Progenitor cell of endocrine pancreas (in vitro differentiated cells): ENCODE measurements at regions not wholly inside any gene's neighbourhood (a gene's known extent, or its start where the extent isn't known, plus 50 kb on each side); places are given as distances from the start of the nearest gene placed in this dataset.

Source experiments
- DNase-seq: peaks from one replicate; pipeline ENCODE4 v3.0.0; 2021; ENCODE audit warnings: low spot score; ENCODE audit not compliant: unreplicated experiment
- H3K27ac Mint-ChIP-seq: 2 replicates; pipeline ENCODE4 v1.8.0; 2021; ENCODE audit warnings: mild to moderate bottlenecking, moderate library complexity, mixed read lengths
- H3K27me3 Mint-ChIP-seq: 2 replicates; pipeline ENCODE4 v1.8.0; 2021; ENCODE audit warnings: mixed read lengths
- H3K36me3 Mint-ChIP-seq: 2 replicates; pipeline ENCODE4 v1.8.0; 2022; ENCODE audit warnings: mixed read lengths; ENCODE audit not compliant: insufficient read depth
- H3K4me1 Mint-ChIP-seq: 2 replicates; pipeline ENCODE4 v1.8.0; 2021; ENCODE audit warnings: low read depth, mixed read lengths
- H3K4me3 Mint-ChIP-seq: 2 replicates; pipeline ENCODE4 v1.8.0; 2021; ENCODE audit warnings: low read depth, mild to moderate bottlenecking, moderate library complexity, mixed read lengths
- H3K9me3 Mint-ChIP-seq: 2 replicates; pipeline ENCODE4 v1.8.0; 2021; ENCODE audit warnings: low read depth, mixed read lengths
- TF ChIP-seq, protein P1 (sequence below): fragments of 200-600 bp; sonication (generic); IDR thresholded peaks from one replicate; pipeline ENCODE4 v1.5.0; 2021; ENCODE audit warnings: antibody characterized with exemption, mild to moderate bottlenecking; ENCODE audit not compliant: unreplicated experiment

DNA sequence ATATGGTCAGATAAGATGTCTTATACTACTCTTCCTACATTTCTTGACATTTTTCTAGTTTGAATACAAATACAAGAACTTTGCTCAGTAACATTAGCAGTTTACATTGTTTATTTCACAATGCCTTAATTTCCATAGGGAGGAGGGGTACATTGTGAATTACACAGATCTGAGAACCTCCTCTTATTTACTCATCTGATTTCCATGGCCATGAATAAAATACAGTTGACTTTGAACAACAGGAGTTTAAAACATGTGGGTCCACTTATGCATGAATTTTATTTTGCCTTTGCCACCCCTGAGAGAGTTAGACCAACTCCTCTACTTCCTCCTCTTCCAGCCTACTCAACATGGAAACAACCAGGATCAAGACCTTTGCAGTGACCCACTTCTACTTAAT lies 67.7 kb downstream of the MGST1 start:
- Mint-ChIP-seq H3K36me3 (no peaks in the 10 kb centered on the region), H3K27ac (no peak overlapping the region)

DNA sequence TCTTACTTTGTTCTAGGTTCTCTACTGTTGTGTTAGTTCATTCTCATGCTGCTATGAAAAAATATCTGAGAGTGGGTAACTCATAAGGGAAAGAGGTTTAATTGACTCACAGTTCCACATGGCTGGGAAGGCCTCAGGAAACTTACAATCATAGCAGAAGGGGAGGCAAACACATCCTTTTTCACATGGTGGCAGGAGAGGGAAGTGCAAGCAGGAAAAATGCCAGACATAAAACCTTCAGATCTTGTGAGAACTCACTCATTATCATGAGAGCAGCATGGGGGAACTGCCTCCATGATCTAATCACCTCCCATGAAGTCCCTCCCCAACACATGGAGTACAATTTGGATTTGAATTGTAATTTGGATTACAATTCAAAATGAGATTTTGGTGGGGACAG lies 69.6 kb downstream of the MGST1 start:
- Mint-ChIP-seq H3K4me3 (no peak overlapping the region), H3K9me3 (no peaks in the 10 kb centered on the region), H3K27ac (no peak overlapping the region), H3K4me1 (no peaks in the 10 kb centered on the region), H3K36me3 (no peaks in the 10 kb centered on the region), H3K27me3 (no peaks in the 10 kb centered on the region)
- TF ChIP-seq, protein P1, sequence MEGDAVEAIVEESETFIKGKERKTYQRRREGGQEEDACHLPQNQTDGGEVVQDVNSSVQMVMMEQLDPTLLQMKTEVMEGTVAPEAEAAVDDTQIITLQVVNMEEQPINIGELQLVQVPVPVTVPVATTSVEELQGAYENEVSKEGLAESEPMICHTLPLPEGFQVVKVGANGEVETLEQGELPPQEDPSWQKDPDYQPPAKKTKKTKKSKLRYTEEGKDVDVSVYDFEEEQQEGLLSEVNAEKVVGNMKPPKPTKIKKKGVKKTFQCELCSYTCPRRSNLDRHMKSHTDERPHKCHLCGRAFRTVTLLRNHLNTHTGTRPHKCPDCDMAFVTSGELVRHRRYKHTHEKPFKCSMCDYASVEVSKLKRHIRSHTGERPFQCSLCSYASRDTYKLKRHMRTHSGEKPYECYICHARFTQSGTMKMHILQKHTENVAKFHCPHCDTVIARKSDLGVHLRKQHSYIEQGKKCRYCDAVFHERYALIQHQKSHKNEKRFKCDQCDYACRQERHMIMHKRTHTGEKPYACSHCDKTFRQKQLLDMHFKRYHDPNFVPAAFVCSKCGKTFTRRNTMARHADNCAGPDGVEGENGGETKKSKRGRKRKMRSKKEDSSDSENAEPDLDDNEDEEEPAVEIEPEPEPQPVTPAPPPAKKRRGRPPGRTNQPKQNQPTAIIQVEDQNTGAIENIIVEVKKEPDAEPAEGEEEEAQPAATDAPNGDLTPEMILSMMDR: peak; percentile 15
- DNase-seq: no peak

More for the DNA sequence above, 67.7 kb downstream of the MGST1 start:
- Mint-ChIP-seq H3K4me3 (no peak overlapping the region), H3K4me1 (no peaks in the 10 kb centered on the region), H3K27me3 (no peaks in the 10 kb centered on the region), H3K9me3 (no peaks in the 10 kb centered on the region)
- TF ChIP-seq, protein P1: no peak
- no peak for DNase-seq

DNA sequence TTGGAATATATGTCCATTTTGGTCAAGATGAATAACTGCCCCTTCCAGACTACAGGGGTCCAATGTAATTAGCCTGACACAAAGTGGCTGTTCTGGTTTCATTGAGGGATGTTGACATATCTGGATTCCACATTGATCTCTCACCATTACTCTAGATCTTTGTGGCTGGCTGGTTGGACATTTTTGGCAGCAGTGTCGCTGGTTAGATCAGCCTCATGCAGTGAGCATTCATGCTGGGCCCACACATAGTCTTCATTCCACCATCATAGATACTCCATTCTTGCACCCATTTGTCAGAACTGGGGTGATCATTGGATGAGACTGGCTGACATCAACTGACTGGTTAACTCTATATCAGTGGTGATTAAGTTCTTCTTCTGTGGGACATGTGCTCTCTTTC lies 74.4 kb downstream of the MGST1 start:
- Mint-ChIP-seq H3K36me3 (no peaks in the 10 kb centered on the region), H3K4me3 (no peak overlapping the region), H3K27ac (no peak overlapping the region), H3K4me1 (no peaks in the 10 kb centered on the region), H3K27me3 (no peaks in the 10 kb centered on the region), H3K9me3 (no peaks in the 10 kb centered on the region)
- TF ChIP-seq, protein P1: no peak
- no peak for DNase-seq

DNA sequence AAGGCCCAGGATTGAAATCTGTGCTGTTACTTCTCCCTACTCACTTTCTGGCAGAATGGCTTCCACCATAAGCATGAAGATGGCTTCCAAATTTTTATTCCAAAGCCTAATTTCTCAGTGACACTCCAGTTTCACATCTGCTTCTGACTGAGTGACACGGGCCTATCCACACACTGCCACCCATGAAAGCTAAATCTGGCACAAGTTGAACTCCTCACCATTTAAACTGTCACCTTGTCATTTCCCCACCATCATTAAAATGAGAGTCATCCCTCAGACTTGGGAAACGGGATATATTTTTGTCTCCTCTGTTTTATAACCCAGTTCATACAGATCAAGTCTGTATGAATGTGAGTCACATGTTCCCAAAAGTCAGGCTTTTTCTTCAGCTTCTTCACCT lies 77.1 kb downstream of the MGST1 start:
- H3K27ac Mint-ChIP-seq: no peak overlapping the region
- no peaks in the 10 kb centered on the region for H3K27me3 Mint-ChIP-seq
- no peaks in the 10 kb centered on the region for H3K36me3 Mint-ChIP-seq
- H3K4me3 Mint-ChIP-seq: no peak overlapping the region
- TF ChIP-seq, protein P1: no peak
- no peak for DNase-seq
- H3K9me3 Mint-ChIP-seq: peaks cover 4% of the 10 kb centered on the region
- no peaks in the 10 kb centered on the region for H3K4me1 Mint-ChIP-seq

DNA sequence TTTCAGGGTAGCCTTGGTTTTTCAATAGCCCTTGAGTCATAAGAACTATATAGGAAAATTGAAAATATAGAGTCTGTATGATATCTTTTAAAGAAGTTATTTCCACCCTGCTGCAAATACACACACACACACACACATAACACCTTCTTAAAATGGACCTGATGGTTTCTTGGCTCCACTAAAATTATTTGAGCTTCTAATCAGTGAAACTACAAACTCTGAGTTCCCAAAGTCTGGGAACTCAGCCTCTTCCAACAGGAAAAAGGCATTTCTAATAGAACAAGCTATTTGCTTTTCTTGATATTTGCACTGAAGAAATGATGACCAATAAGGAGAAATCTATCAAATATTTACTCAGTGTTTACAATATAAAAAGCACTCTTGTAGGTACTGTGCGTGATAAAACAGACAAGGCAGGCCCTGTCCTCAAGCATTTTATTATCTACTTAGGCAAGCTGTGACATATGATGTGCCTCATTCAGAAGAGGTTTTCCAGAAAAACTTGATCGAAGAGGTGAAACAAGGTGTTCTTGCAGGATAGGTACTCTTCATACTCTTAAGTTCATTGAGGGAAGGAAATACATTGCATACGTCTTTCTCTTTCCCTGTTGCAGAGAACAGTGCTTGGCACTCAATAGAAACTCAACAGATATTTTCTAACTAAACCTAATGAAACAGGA lies 88.6 kb downstream of the MGST1 start:
- H3K27me3 Mint-ChIP-seq: no peaks in the 10 kb centered on the region
- no peak overlapping the region for H3K4me3 Mint-ChIP-seq
- H3K27ac Mint-ChIP-seq: no peak overlapping the region
- H3K36me3 Mint-ChIP-seq: peaks cover 5% of the 10 kb centered on the region
- TF ChIP-seq, protein P1: no peak
- peaks cover 7% of the 10 kb centered on the region for H3K4me1 Mint-ChIP-seq
- H3K9me3 Mint-ChIP-seq: peaks cover 6% of the 10 kb centered on the region
- no peak for DNase-seq
